DOHH2 (cell line): ENCODE measurements at regions not wholly inside any gene's neighbourhood (a gene's known extent, or its start where the extent isn't known, plus 50 kb on each side); places are given as distances from the start of the nearest gene placed in this dataset.

ENCODE experiments used
- H3F3A ChIP-seq: fragments of 200-600 bp; sonication (generic), shearing (Covaris generic); 2 replicates; pipeline ENCODE4 v1.6.0; 2016; ENCODE audit warnings: antibody characterized with exemption, mild to moderate bottlenecking; ENCODE audit not compliant: control insufficient read depth, insufficient read depth
- H3K27ac ChIP-seq: fragments of 200-600 bp; sonication (generic); 2 replicates; pipeline ENCODE4 v1.5.1; 2014; ENCODE audit warnings: low read depth, mild to moderate bottlenecking, low read length, moderate library complexity
- H3K27me3 ChIP-seq: fragments of 200-600 bp; sonication (generic); 2 replicates; pipeline ENCODE4 v1.6.1; 2014; ENCODE audit warnings: mild to moderate bottlenecking, low read length, mixed read lengths; ENCODE audit not compliant: control insufficient read depth
- H3K36me3 ChIP-seq: fragments of 200-600 bp; sonication (generic); 2 replicates; pipeline ENCODE4 v1.6.1; 2014; ENCODE audit warnings: mild to moderate bottlenecking, low read length, moderate library complexity, mixed read lengths; ENCODE audit not compliant: control insufficient read depth
- H3K4me1 ChIP-seq: fragments of 200-600 bp; sonication (generic); 2 replicates; pipeline ENCODE4 v1.6.1; 2014; ENCODE audit warnings: mild to moderate bottlenecking, low read length, mixed read lengths; ENCODE audit not compliant: control insufficient read depth
- H3K4me2 ChIP-seq: fragments of 200-600 bp; sonication (generic); 2 replicates; pipeline ENCODE4 v1.6.0; 2014; ENCODE audit warnings: mild to moderate bottlenecking, low read length, moderate library complexity
- H3K4me3 ChIP-seq: fragments of 200-600 bp; sonication (generic); 2 replicates; pipeline ENCODE4 v1.5.1; 2014; ENCODE audit warnings: mild to moderate bottlenecking, low read length, mixed read lengths
- H3K79me2 ChIP-seq: fragments of 200-600 bp; sonication (generic); 2 replicates; pipeline ENCODE4 v1.6.1; 2014; ENCODE audit warnings: mild to moderate bottlenecking, low read length, mixed read lengths; ENCODE audit not compliant: control insufficient read depth
- H3K9me2 ChIP-seq: fragments of 200-600 bp; sonication (generic); replicated peaks from 2 replicates; pipeline ENCODE4 v1.6.1; 2014; ENCODE audit warnings: mild to moderate bottlenecking, low read length, mixed read lengths; ENCODE audit not compliant: control insufficient read depth
- H3K9me3 ChIP-seq: fragments of 200-600 bp; sonication (generic); 2 replicates; pipeline ENCODE4 v1.6.1; 2014; ENCODE audit warnings: antibody characterized with exemption, low read length, mixed read lengths; ENCODE audit not compliant: control insufficient read depth, insufficient read depth
- H4K20me1 ChIP-seq: fragments of 200-600 bp; sonication (generic); 2 replicates; pipeline ENCODE4 v1.6.0; 2014; ENCODE audit warnings: low read depth, mild to moderate bottlenecking, antibody characterized with exemption, low read length, moderate library complexity; ENCODE audit not compliant: control insufficient read depth, insufficient read depth
- CTCF ChIP-seq: fragments of 200-600 bp; sonication (generic); IDR thresholded peaks from one replicate; pipeline ENCODE4 v1.5.1; 2014; ENCODE audit warnings: antibody characterized with exemption, mild to moderate bottlenecking, low read depth, low read length; ENCODE audit not compliant: poor library complexity, severe bottlenecking
- EZH2phosphoT487 ChIP-seq: fragments of 200-600 bp; sonication (generic); IDR thresholded peaks from 2 replicates; pipeline ENCODE4 v1.6.1; 2017; ENCODE audit warnings: borderline replicate concordance, mild to moderate bottlenecking, antibody characterized with exemption, low read length, moderate library complexity, mixed read lengths

- Histone ChIP-seq H3F3A (no peaks in the 10 kb centered on the region), H3K79me2 (no peaks in the 10 kb centered on the region), H3K4me3 (no peak overlapping the region), H3K9me2 (no peaks in the 10 kb centered on the region), H3K4me2 (no peak overlapping the region), H3K36me3 (no peaks in the 10 kb centered on the region), H4K20me1 (no peaks in the 10 kb centered on the region), H3K27ac (no peak overlapping the region), H3K4me1 (no peaks in the 10 kb centered on the region), H3K9me3 (no peaks in the 10 kb centered on the region), H3K27me3 (no peaks in the 10 kb centered on the region)
- no peak for TF ChIP-seq CTCF
- no peak for TF ChIP-seq EZH2phosphoT487
Measured at GRCh38 chr12:126212824-126213223, 1147.6 kb downstream of the AACS start.

- H3K4me3 ChIP-seq: no peak overlapping the region
- no peaks in the 10 kb centered on the region for H3F3A ChIP-seq
- no peaks in the 10 kb centered on the region for H3K36me3 ChIP-seq
- no peaks in the 10 kb centered on the region for H3K79me2 ChIP-seq
- TF ChIP-seq CTCF: no peak
- TF ChIP-seq EZH2phosphoT487: no peak
- no peaks in the 10 kb centered on the region for H3K4me1 ChIP-seq
- no peaks in the 10 kb centered on the region for H3K27me3 ChIP-seq
- no peaks in the 10 kb centered on the region for H3K9me2 ChIP-seq
- H4K20me1 ChIP-seq: no peaks in the 10 kb centered on the region
- H3K9me3 ChIP-seq: no peaks in the 10 kb centered on the region
- no peak overlapping the region for H3K4me2 ChIP-seq
- no peak overlapping the region for H3K27ac ChIP-seq
Measured at GRCh38 chr12:126218697-126219096, 1153.5 kb downstream of the AACS start.

GRCh38 chr12:126219139-126219538 is 1153.9 kb downstream of the AACS start:
- Histone ChIP-seq H3K9me3 (no peaks in the 10 kb centered on the region), H4K20me1 (no peaks in the 10 kb centered on the region), H3K4me3 (no peak overlapping the region), H3K4me1 (no peaks in the 10 kb centered on the region), H3K9me2 (no peaks in the 10 kb centered on the region), H3K27me3 (no peaks in the 10 kb centered on the region), H3K27ac (no peak overlapping the region), H3F3A (no peaks in the 10 kb centered on the region), H3K4me2 (no peak overlapping the region), H3K79me2 (no peaks in the 10 kb centered on the region), H3K36me3 (no peaks in the 10 kb centered on the region)
- no peak for TF ChIP-seq CTCF
- TF ChIP-seq EZH2phosphoT487: no peak
